HG03103 (cell line): ENCODE measurements at regions not wholly inside any gene's neighbourhood (a gene's known extent, or its start where the extent isn't known, plus 50 kb on each side); places are given as distances from the start of the nearest gene placed in this dataset.
"Not testable (repeated sequence)": the region's sequence is repeated elsewhere in the genome, so short reads cannot be mapped to it uniquely, and the experiment has no call there.

ENCODE experiments used
- ATAC-seq: cut with Tn5 transposase; IDR thresholded peaks from one replicate; pipeline ENCODE4 v1.9.1; 2021; ENCODE audit warnings: low read depth; ENCODE audit not compliant: unreplicated experiment

DNA sequence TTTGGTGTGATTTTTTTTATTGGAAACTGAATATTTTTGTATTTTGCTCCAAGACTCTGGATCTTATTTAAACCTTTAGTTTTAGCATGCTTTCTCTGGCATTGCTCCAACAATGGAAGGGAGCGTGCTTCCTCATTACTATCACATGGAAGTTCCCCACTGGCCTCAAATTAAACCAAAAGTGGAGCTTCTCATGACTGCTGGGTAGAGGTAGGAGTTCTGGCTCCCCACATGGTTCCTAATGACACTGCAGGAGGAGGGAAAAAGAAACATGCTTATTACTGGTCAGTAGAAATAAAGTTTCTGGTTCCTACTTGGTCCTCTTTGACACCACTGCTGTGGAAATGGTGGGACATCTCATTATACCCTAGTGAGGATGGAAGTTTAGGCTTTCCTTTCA, 310.5 kb downstream of the PTGER3 start:
- ATAC-seq: no peak

DNA sequence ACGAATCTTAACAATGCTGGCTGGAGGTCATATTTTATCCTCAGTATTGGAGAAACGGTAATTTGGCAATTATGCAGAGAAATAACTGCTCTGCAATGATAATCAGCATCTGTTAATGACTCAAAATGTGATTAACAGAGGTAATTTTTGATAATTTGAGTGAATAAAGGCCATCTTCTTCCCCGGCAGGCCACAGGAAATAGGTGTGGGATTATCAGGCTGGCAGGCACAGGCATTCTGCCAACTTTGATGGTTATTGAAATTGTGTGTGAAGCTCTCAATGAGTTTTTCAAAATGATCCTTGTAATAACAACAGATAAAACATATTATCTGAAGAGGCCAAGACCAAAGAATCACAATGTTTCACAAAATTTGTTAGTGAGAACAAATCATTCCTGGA, 309.0 kb downstream of the PTGER3 start:
- ATAC-seq: no peak

DNA sequence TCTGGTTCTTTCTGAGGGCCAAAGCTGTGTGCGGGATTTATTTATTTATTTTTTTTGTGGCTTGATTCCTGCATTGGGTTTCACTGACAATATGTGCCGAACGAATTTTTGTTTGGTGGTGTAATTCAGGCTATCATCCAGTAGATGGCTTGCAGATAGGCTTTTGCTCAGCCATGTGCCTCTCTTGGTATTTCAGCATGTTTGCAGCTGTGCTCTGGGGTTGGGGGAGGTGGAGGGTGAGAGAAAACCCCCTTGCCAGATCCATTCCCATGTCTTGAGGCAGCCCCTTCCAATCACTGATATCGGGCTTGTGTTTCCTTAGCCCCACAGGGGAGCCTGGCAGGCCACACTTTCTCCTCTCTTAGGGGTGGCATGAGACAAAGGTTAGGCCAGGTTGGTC, 302.4 kb downstream of the PTGER3 start:
- no peak for ATAC-seq

DNA sequence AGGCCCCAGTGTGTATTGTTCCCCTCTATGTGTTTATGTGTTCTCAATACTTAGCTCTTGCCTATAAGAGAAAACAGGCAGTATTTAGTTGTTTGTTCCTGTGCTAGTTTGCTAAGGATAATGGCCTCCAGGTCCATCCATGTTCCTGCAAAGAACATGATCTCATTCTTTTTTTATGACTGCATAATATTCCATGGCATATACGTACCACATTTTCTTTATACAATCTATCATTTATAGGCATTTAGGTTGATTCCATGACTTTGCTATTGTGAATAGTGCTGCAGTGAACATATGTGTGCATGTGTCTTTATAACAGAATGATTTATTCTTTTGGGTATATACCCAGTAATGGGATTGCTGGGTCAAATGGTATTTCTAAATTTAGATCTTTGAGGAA, 301.6 kb downstream of the PTGER3 start:
- ATAC-seq: not testable (repeated sequence)

GRCh38 chr1:70747123-70747522, 300.5 kb downstream of the PTGER3 start:
- not testable (repeated sequence) for ATAC-seq

GRCh38 chr1:70751676-70752287, 295.8 kb downstream of the PTGER3 start:
- not testable (repeated sequence) for ATAC-seq

GRCh38 chr1:70754701-70755100, 292.9 kb downstream of the PTGER3 start:
- no peak for ATAC-seq

- ATAC-seq: no peak
Observed at GRCh38 chr1:70760154-70760553, 287.5 kb downstream of the PTGER3 start.

DNA sequence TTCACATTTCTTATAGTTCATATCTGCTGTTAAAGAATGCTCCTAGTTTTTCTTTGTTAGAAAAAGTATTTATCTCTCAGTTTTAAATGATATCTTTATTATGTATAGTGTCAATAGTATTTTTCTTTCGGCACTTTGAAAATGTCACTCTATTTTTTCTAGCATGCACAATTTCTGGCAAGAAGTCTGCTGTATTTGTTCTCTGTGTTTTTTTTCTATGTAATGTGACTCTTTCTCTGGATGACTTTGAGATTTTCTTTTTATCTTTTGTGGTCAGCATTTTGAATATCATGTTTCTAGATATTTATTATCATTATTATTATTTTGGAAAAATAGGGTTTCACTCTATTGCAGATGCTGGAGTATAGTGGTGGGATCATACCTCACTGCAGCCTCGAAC, 285.2 kb downstream of the PTGER3 start:
- ATAC-seq: no peak

- ATAC-seq: no peak
Observed at GRCh38 chr1:70764747-70765146, 282.9 kb downstream of the PTGER3 start.

GRCh38 chr1:70767377-70767776, 280.2 kb downstream of the PTGER3 start:
- ATAC-seq: no peak

DNA sequence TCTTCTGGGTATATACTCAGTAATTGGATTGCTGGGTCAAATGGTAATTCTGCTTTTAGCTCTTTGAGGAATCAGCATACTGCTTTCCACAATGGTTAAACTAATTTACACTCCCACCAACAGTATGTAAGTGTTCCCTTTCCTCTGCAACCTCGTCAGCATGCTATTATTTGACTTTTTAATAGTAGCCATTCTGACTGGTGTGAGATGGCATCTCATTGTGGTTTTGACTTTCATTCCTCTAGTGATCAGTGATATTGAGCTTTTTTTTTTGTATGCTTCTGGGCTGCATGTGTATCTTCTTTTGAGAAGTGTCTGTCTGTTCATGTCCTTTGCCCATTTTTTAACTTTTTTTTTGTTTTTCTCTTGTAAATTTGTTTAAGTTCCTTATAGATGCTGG, 279.4 kb downstream of the PTGER3 start:
- ATAC-seq: no peak

GRCh38 chr1:70778056-70778762, 269.4 kb downstream of the PTGER3 start:
- no peak for ATAC-seq

- ATAC-seq: no peak
Observed at GRCh38 chr1:70778934-70779333, 268.7 kb downstream of the PTGER3 start.

DNA sequence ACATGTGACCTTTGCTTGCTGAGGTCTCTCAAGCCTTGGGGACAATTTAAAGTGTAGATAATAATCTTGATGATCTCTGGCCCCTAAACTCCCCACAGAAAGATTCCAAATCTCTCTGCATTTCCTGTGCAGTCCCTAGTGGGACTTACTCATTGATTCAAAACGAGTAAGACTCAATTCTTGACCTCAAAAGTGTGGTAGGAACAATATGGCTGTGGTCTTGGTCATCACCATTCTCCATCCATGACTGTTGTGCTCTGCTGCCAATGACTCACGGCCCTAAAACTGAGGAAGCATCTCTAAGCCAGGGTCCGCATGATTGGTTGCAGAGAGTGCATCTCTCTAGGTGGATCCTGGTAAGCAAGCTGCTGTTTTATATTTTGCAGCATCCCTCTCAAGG, 268.0 kb downstream of the PTGER3 start:
- no peak for ATAC-seq

DNA sequence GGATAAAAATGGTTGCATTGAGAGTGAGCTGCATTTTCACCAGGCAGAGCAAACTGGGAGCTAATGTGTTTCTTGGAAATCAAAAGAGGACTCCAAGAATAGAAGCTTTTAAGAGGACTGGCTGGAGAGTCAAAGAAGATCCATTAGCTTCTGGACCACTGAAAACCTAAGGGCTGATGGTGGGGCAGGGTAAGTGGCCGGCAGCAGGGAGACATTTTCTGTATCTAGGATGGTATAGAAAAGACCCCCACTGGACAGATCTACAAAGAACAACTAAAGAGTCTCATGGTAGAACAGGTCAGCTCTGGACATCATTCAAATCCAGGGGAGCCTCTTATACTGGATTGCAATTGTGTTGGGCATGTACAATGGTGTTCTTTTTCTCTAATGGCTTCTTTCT, 262.3 kb downstream of the PTGER3 start:
- no peak for ATAC-seq

- no peak for ATAC-seq
Observed at GRCh38 chr1:70790232-70790923, 257.2 kb downstream of the PTGER3 start.

- ATAC-seq: not testable (repeated sequence)
Observed at GRCh38 chr1:70795064-70795463, 252.6 kb downstream of the PTGER3 start.

- not testable (repeated sequence) for ATAC-seq
Observed at GRCh38 chr1:70796298-70796697, 251.3 kb downstream of the PTGER3 start.

DNA sequence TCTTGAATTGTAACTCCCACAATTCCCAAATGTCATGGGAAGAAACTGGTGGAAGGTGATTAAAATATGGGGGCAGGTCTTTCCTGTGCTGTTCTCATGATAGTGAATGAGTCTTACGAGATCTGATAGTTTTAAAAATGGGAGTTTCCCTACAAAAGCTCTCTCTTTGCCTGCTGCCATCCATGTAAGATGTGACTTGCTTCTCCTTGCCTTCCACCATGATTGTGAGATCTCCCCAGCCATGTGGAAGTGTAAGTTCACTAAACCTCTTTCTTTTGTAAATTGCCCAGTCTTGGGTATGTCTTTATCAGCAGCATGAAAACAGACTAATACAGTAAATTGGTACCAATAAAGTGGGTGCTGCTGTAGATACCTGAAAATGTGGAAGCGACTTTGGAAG, 245.0 kb downstream of the PTGER3 start:
- not testable (repeated sequence) for ATAC-seq

GRCh38 chr1:70805641-70806040, 242.0 kb downstream of the PTGER3 start:
- no peak for ATAC-seq
